ENCODE measurements at regions not wholly inside any gene's neighbourhood (a gene's known extent, or its start where the extent isn't known, plus 50 kb on each side); places are given as distances from the start of the nearest gene placed in this dataset.

GRCh38 chr12:108076556-108076955 is 52.5 kb upstream of the WSCD2 start:
- 64 to 80% (median 72%) methylated on average over 5 of the region's 5 CpGs for WGBS, 3 donors
- FAIRE-seq (no peak), DNase-seq (no peak)
- Histone ChIP-seq H3K27ac (ENCODE audit: low read depth in 1 of 3, low read length in 2 of 3) (no peak overlapping the region), H3K4me3 (ENCODE audit: low read depth in 1 of 3, low read length in 3 of 3) (no peak overlapping the region), H3K27me3 (ENCODE audit: control insufficient read depth in 3 of 3, insufficient read depth in 3 of 3, low read length in 3 of 3) (peaks cover 0 to 4% (median 2%) of the 10 kb centered on the region in 3 donors), H3K4me1 (ENCODE audit: control insufficient read depth in 3 of 3, insufficient read depth in 2 of 3, low read depth in 1 of 3, low read length in 2 of 3) (no peaks in the 10 kb centered on the region), H3K36me3 (ENCODE audit: control insufficient read depth in 3 of 3, insufficient read depth in 2 of 3, low read depth in 1 of 3, low read length in 3 of 3) (no peaks in the 10 kb centered on the region), H3K9me3 (ENCODE audit: control insufficient read depth in 2 of 2, insufficient read depth in 1 of 2, low read depth in 1 of 2, low read length in 1 of 2) (no peaks in the 10 kb centered on the region)

DNA sequence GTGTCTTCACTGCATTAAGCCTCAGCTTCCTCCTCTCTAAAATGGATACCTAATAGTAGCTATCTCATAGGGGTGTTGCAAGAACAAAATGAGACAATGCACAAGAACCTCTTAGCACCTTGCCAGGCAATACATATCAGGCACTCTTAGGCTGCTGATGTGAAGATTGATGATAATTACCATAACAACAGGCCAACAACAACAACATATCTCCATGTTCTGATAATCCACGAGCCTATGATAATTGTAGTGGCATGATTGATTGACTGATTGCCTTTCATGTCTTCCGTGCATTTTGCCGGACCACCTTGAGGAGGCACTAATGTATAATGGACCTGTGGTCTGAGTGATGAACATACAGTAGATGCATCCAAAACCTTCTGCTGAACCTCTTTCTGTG is 50.7 kb upstream of the WSCD2 start:
- Histone ChIP-seq H3K4me3 (ENCODE audit: low read depth in 1 of 3, low read length in 3 of 3) (no peak overlapping the region), H3K27me3 (ENCODE audit: control insufficient read depth in 3 of 3, insufficient read depth in 3 of 3, low read length in 3 of 3) (peaks cover 0 to 2% (median 0%) of the 10 kb centered on the region in 3 donors), H3K36me3 (ENCODE audit: control insufficient read depth in 3 of 3, insufficient read depth in 2 of 3, low read depth in 1 of 3, low read length in 3 of 3) (no peaks in the 10 kb centered on the region), H3K4me1 (ENCODE audit: control insufficient read depth in 3 of 3, insufficient read depth in 2 of 3, low read depth in 1 of 3, low read length in 2 of 3) (no peaks in the 10 kb centered on the region), H3K9me3 (ENCODE audit: control insufficient read depth in 2 of 2, insufficient read depth in 1 of 2, low read depth in 1 of 2, low read length in 1 of 2) (no peaks in the 10 kb centered on the region), H3K27ac (ENCODE audit: low read depth in 1 of 3, low read length in 2 of 3) (no peak overlapping the region)
- FAIRE-seq: no peak
- WGBS, 3 donors: 39 to 72% (median 43%) methylated on average over 3 of the region's 3 CpGs
- no peak for DNase-seq

Measured in small intestine (tissue), 7 donors.